Liver (tissue), 8 donors: ENCODE measurements at regions not wholly inside any gene's neighbourhood (a gene's known extent, or its start where the extent isn't known, plus 50 kb on each side); places are given as distances from the start of the nearest gene placed in this dataset.

Source experiments
- DNase-seq: peaks from one replicate; pipeline ENCODE4 v3.0.0-alpha.2; 2017; ENCODE audit warnings: low spot score
- H3K27ac ChIP-seq, 2 donors: one replicate each; pipeline ENCODE4 v1.7.0; 2013; ENCODE audit warnings: inconsistent platforms in 2 of 2, low read length in 2 of 2, control low read depth in 1 of 2, low read depth in 1 of 2, mild to moderate bottlenecking in 1 of 2
- H3K27me3 ChIP-seq, 4 donors: one replicate each; pipeline versions ENCODE4 v1.6.1 to v1.7.0; 2013; ENCODE audit warnings: low read length in 3 of 4, inconsistent platforms in 1 of 4, mild to moderate bottlenecking in 1 of 4, moderate library complexity in 1 of 4; ENCODE audit not compliant: control insufficient read depth in 4 of 4, insufficient read depth in 4 of 4
- H3K36me3 ChIP-seq, 4 donors: one replicate each; pipeline versions ENCODE4 v1.6.1 to v1.7.0; 2013; ENCODE audit warnings: low read length in 3 of 4, mild to moderate bottlenecking in 3 of 4, low read depth in 1 of 4, moderate library complexity in 1 of 4; ENCODE audit not compliant: control insufficient read depth in 4 of 4, insufficient read depth in 3 of 4
- H3K4me1 ChIP-seq, 4 donors: one replicate each; pipeline versions ENCODE4 v1.6.1 to v1.7.0; 2013; ENCODE audit warnings: low read length in 3 of 4, mild to moderate bottlenecking in 3 of 4, moderate library complexity in 1 of 4; ENCODE audit not compliant: control insufficient read depth in 4 of 4, insufficient read depth in 4 of 4
- H3K4me3 ChIP-seq, 3 donors: one replicate each; pipeline versions ENCODE4 v1.6.1 to v1.7.0; 2013; ENCODE audit warnings: low read length in 3 of 3, control low read depth in 1 of 3, low read depth in 1 of 3, mild to moderate bottlenecking in 1 of 3
- H3K9ac ChIP-seq, 2 donors: one replicate each; pipeline ENCODE4 v1.7.0; 2013; ENCODE audit warnings: low read length in 2 of 2, mild to moderate bottlenecking in 2 of 2, moderate library complexity in 2 of 2, control low read depth in 1 of 2, low read depth in 1 of 2
- H3K9me3 ChIP-seq, 4 donors: one replicate each; pipeline versions ENCODE4 v1.6.1 to v1.7.0; 2013; ENCODE audit warnings: low read length in 3 of 4; ENCODE audit not compliant: control insufficient read depth in 4 of 4
- CTCF ChIP-seq: fragments of 150-350 bp; IDR thresholded peaks from 2 replicates; pipeline ENCODE4 v1.5.1; 2017; ENCODE audit warnings: improper control_type of control experiment, low read depth, low read length; ENCODE audit not compliant: missing input control
- EGR1 ChIP-seq, 2 donors: IDR thresholded peaks; 2 replicates each; pipeline ENCODE4 v1.6.1; 2016 to 2018; ENCODE audit warnings: antibody characterized with exemption in 2 of 2, low read depth in 2 of 2
- FOXA1 ChIP-seq: IDR thresholded peaks from 2 replicates; pipeline ENCODE4 v1.6.1; 2016; ENCODE audit warnings: antibody characterized with exemption
- FOXA2 ChIP-seq: IDR thresholded peaks from 2 replicates; pipeline ENCODE4 v1.6.1; 2016; ENCODE audit warnings: antibody characterized with exemption
- GABPA ChIP-seq, 2 donors: IDR thresholded peaks in 1 of 2; conservative IDR thresholded peaks in 1 of 2; 2 replicates each; pipeline ENCODE4 v1.6.1; 2016; ENCODE audit warnings: antibody characterized with exemption in 2 of 2, mild to moderate bottlenecking in 1 of 2, moderate library complexity in 1 of 2
- HNF4A ChIP-seq, 2 donors: conservative IDR thresholded peaks; 2 replicates each; pipeline ENCODE4 v1.6.1; 2016; ENCODE audit warnings: antibody characterized with exemption in 2 of 2, mild to moderate bottlenecking in 2 of 2
- HNF4G ChIP-seq: IDR thresholded peaks from 2 replicates; pipeline ENCODE4 v1.6.1; 2016; ENCODE audit warnings: antibody characterized with exemption
- JUND ChIP-seq, 2 donors: IDR thresholded peaks; 2 replicates each; pipeline ENCODE4 v1.6.1; 2016; ENCODE audit warnings: antibody characterized with exemption in 2 of 2
- MAX ChIP-seq: IDR thresholded peaks from 2 replicates; pipeline ENCODE4 v1.6.1; 2016; ENCODE audit warnings: antibody characterized with exemption
- NR2F2 ChIP-seq: IDR thresholded peaks from 2 replicates; pipeline ENCODE4 v1.6.1; 2016; ENCODE audit warnings: antibody characterized with exemption
- RAD21 ChIP-seq, 2 donors: IDR thresholded peaks; 2 replicates each; pipeline ENCODE4 v1.6.1; 2016; ENCODE audit warnings: antibody characterized with exemption in 2 of 2, mild to moderate bottlenecking in 2 of 2
- RXRA ChIP-seq, 2 donors: IDR thresholded peaks; 2 replicates each; pipeline ENCODE4 v1.6.1; 2017 to 2018; ENCODE audit warnings: antibody characterized with exemption in 2 of 2, mild to moderate bottlenecking in 1 of 2
- SP1 ChIP-seq: IDR thresholded peaks from 2 replicates; pipeline ENCODE4 v1.6.1; 2018; ENCODE audit warnings: antibody characterized with exemption, mild to moderate bottlenecking
- TAF1 ChIP-seq: conservative IDR thresholded peaks from 2 replicates; pipeline ENCODE4 v1.6.1; 2016; ENCODE audit warnings: antibody characterized with exemption, mild to moderate bottlenecking
- YY1 ChIP-seq: IDR thresholded peaks from 2 replicates; pipeline ENCODE4 v1.6.1; 2016; ENCODE audit warnings: antibody characterized with exemption, mild to moderate bottlenecking
- ZBTB33 ChIP-seq: IDR thresholded peaks from 2 replicates; pipeline ENCODE4 v1.6.1; 2016; ENCODE audit warnings: antibody characterized with exemption
- WGBS: extraction: QIAGEN DNeasy Blood & Tissue Kit; methylation state at CpG from one replicate; pipeline ENCODE4 v1.1.7; 2013; 5-methylcytosine and 5-hydroxymethylcytosine counted together
- TF ChIP-seq, protein P1 (sequence below): IDR thresholded peaks from 2 replicates; pipeline ENCODE4 v1.6.1; 2016; ENCODE audit warnings: antibody characterized with exemption
- TF ChIP-seq, protein P2 (sequence below): IDR thresholded peaks from 2 replicates; pipeline ENCODE4 v1.6.1; 2016; ENCODE audit warnings: antibody characterized with exemption, mild to moderate bottlenecking
- donor health status: healthy.
- donor health status: healthy.
- donor health status: healthy.
- donor health status: healthy.
- donor health status: healthy.

- Histone ChIP-seq H3K9me3 (no peaks in the 10 kb centered on the region), H3K27me3 (no peaks in the 10 kb centered on the region), H3K36me3 (no peaks in the 10 kb centered on the region), H3K4me1 (peaks cover 8 to 65% (median 46%) of the 10 kb centered on the region in 4 donors), H3K27ac (peak overlapping the region in 1 of 2 donors; percentile 73), H3K4me3 (no peak overlapping the region), H3K9ac (no peak overlapping the region)
- TF ChIP-seq HNF4A (conservative IDR thresholded peaks at IDR 0.05) (no peak), CTCF (no peak), NR2F2 (no peak), MAX (no peak), RXRA (IDR thresholded peaks at IDR 0.05) (no peak), SP1 (no peak), TAF1 (no peak), FOXA2 (no peak), JUND (IDR thresholded peaks at IDR 0.05) (no peak), GABPA (IDR thresholded peaks at IDR 0.05 in 1 of 2, conservative IDR thresholded peaks at IDR 0.05 in 1 of 2) (no peak), HNF4G (no peak), EGR1 (IDR thresholded peaks at IDR 0.05; ENCODE audit: low read depth in 2 of 2) (no peak), YY1 (no peak), ZBTB33 (no peak), FOXA1 (no peak), RAD21 (IDR thresholded peaks at IDR 0.05) (no peak)
- TF ChIP-seq, protein P1, sequence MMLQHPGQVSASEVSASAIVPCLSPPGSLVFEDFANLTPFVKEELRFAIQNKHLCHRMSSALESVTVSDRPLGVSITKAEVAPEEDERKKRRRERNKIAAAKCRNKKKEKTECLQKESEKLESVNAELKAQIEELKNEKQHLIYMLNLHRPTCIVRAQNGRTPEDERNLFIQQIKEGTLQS, result no peak
- TF ChIP-seq, protein P2, sequence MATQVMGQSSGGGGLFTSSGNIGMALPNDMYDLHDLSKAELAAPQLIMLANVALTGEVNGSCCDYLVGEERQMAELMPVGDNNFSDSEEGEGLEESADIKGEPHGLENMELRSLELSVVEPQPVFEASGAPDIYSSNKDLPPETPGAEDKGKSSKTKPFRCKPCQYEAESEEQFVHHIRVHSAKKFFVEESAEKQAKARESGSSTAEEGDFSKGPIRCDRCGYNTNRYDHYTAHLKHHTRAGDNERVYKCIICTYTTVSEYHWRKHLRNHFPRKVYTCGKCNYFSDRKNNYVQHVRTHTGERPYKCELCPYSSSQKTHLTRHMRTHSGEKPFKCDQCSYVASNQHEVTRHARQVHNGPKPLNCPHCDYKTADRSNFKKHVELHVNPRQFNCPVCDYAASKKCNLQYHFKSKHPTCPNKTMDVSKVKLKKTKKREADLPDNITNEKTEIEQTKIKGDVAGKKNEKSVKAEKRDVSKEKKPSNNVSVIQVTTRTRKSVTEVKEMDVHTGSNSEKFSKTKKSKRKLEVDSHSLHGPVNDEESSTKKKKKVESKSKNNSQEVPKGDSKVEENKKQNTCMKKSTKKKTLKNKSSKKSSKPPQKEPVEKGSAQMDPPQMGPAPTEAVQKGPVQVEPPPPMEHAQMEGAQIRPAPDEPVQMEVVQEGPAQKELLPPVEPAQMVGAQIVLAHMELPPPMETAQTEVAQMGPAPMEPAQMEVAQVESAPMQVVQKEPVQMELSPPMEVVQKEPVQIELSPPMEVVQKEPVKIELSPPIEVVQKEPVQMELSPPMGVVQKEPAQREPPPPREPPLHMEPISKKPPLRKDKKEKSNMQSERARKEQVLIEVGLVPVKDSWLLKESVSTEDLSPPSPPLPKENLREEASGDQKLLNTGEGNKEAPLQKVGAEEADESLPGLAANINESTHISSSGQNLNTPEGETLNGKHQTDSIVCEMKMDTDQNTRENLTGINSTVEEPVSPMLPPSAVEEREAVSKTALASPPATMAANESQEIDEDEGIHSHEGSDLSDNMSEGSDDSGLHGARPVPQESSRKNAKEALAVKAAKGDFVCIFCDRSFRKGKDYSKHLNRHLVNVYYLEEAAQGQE, result no peak
- no peak for DNase-seq
- 81% methylated on average over 2 of the region's 2 CpGs for WGBS
Observed at GRCh38 chr10:58996063-58996462, 180.4 kb upstream of the PHYHIPL start.
